ENCODE measurements at regions not wholly inside any gene's neighbourhood (a gene's known extent, or its start where the extent isn't known, plus 50 kb on each side); places are given as distances from the start of the nearest gene placed in this dataset.

- no peak for TF ChIP-seq CTCF (conservative IDR thresholded peaks at IDR 0.05)
- no peak overlapping the region for H3K27ac ChIP-seq
Observed at GRCh38 chr12:91417650-91418049, 235.0 kb upstream of the DCN start.

- TF ChIP-seq CTCF (conservative IDR thresholded peaks at IDR 0.05): no peak
- no peak overlapping the region for H3K27ac ChIP-seq
Observed at GRCh38 chr12:91414636-91415035, 232.0 kb upstream of the DCN start.

- H3K27ac ChIP-seq: no peak overlapping the region
- no peak for TF ChIP-seq CTCF (conservative IDR thresholded peaks at IDR 0.05)
Observed at GRCh38 chr12:91413581-91414546, 231.2 kb upstream of the DCN start.

GRCh38 chr12:91406920-91407341, 224.3 kb upstream of the DCN start:
- no peak for TF ChIP-seq CTCF (conservative IDR thresholded peaks at IDR 0.05)
- H3K27ac ChIP-seq: no peak overlapping the region

GRCh38 chr12:91404441-91404840, 221.8 kb upstream of the DCN start:
- no peak for TF ChIP-seq CTCF (conservative IDR thresholded peaks at IDR 0.05)
- H3K27ac ChIP-seq: no peak overlapping the region

GRCh38 chr12:91401190-91401589, 218.6 kb upstream of the DCN start:
- TF ChIP-seq CTCF (conservative IDR thresholded peaks at IDR 0.05): no peak
- H3K27ac ChIP-seq: no peak overlapping the region

GRCh38 chr12:91400271-91400670, 217.7 kb upstream of the DCN start:
- no peak for TF ChIP-seq CTCF (conservative IDR thresholded peaks at IDR 0.05)

More at GRCh38 chr12:91400271-91400670, 217.7 kb upstream of the DCN start:
- no peak overlapping the region for H3K27ac ChIP-seq
